ENCODE measurements at regions not wholly inside any gene's neighbourhood (a gene's known extent, or its start where the extent isn't known, plus 50 kb on each side); places are given as distances from the start of the nearest gene placed in this dataset. TPM values are rescaled to one million over a fixed set of nuclear protein-coding genes. Genes with fewer than 3 reads are reported as not detected.

Small RNAs in the stretch of these regions (small RNA-seq; reads per million reads assigned to genes)
- gene AC103996.1 = not detected
- not detected for gene AC112693.2

Measured in Karpas-422 (cell line).